Amniotic stem cell (primary cell): ENCODE measurements at regions not wholly inside any gene's neighbourhood (a gene's known extent, or its start where the extent isn't known, plus 50 kb on each side); places are given as distances from the start of the nearest gene placed in this dataset.

ENCODE experiments used
- DNase-seq: peaks from one replicate; lab custom pipeline; 2025; lab: John Stamatoyannopoulos, UW

DNA sequence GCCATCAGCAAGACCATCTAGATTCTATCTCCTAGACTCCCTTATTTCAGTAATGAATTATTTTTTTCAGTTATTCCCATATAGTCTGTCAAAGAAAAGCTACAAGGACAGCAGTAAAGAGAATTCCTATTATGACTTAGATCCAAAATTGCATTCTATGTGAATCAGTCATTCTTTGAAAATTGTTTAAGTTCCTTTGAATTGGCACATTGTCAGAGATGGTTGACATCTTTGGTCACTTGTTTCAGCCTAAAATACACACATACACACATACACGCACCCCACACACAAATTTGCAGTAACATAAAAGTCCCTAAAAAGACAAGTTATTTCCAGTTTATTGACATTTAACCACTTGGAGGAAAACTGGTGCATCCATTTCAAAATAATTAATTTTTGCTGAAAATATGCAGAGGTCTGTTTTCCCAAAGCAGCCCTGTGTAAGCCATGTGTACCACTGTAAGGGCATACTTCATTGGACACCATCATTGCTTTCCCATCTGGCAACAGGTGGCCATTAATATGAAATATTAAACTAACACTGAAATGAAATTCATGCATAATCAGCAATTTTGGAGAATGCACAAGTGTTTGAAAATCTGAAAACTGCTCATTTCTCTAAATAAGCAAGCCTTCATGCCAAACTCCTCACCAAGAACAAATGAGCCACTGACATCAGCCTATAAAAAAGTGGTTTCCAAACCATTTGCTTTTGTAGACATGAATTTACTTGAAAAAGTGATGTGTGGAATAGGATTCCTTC is 121.7 kb upstream of the COL1A2 start:
- no peak for DNase-seq

DNA sequence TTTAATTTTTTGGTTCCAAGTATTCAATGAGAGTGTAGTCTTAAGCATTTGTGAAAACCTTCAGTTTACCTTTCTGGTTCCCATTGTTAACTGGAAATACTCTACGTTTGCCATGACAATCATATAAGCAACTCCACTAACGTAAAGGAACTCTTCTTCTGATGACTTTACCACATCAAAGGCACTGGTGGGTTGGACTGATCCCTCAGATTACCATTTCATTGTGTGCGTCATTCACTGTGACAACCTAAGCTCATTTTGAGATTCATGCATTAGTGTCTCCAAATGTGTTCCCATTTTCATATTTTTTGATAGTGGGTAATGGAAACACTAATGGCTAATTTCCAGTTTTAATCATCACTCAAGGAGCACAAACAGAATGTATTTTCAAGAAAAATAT is 119.9 kb upstream of the COL1A2 start:
- no peak for DNase-seq

DNA sequence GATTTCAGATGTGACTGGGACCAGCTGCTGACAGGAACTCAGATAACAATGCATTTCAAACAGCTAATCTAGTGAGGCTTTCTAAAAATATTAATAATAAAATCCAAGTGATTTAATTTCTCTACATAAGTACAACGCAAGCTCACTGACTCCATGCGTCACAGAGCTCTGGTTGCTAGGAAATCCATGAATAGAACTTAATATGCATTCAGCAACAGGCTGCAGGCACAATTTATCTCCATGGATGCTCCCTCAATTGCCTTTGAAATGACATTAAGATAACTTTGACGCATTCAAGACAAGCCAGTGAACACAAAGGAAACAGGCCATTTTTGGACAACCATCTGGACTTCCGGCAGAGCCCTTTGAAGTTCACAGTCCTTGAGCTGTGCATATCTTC is 118.7 kb upstream of the COL1A2 start:
- DNase-seq = no peak

DNA sequence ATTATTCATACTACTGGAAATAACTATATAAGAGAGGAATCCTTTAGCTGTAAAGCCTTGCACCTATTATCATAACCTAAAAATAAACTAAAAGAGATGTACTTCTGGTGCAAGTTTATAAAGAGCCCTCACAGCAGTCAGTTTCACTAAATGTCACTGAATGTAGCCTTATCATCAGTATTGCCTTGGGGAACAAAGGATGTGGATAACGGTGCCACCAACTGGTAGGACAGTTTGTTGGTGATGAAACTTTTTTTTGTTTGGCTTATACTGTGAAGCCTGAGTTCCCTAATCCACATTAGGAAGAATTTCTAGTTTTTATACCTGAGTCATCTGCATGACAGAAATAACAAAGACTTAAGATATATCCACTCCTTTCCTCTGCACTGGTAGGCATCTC is 117.9 kb upstream of the COL1A2 start:
- DNase-seq = peak; percentile 53

DNA sequence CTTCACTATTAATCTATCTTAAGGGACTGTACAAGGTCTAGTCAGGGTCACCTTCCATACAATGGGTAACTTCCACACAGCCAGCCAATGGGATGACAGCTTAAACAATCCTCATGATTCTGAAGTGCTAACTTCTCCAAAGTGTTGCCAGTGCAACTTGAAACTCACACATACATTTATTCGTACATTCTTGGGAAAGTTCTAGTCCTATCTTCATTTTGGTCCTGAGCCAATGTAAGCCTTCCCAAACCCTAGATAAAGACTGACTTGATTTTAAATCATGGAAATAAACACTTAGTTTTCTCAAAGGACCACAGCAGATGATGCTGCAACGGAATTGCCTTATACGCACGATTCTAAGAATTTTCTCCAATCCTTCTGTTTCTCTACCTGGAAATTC is 117.5 kb upstream of the COL1A2 start:
- no peak for DNase-seq

DNA sequence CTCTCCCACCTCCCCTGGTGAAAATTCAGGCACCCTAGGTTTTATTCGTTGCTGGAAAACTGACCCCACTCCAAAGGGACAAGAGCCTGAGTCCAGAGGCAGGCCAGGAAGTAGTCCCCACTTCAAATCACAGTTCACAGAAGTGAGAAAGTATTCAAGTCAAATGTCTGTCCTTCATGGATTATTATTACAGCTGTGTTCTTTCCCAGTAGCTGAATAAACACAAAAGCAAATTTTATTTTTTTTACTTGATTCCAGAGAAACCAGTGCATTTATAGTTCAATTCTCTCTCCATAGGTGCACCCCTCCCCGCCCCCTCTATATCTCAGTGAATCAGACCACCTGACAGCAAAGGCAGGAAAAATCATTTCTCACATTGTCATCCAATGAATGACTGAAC is 113.8 kb upstream of the COL1A2 start:
- no peak for DNase-seq

DNA sequence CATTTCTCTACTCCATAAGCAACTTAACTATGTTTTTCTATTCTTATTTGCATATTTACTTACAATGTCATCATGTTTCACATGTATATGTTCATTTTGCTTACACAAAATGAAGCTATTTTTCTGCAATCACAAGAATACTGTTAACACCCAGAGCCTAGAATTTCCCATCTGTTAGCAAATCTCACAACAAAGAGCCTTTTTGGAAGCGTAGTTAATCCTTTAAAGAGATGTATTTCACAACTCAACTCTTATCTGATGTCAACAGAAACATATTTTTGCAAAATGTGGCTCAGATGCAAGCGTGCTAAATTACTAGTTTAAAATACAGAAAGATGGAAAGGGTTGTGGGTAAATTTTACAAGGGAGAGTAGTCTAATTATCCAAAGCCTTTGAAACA is 110.6 kb upstream of the COL1A2 start:
- DNase-seq = no peak

DNA sequence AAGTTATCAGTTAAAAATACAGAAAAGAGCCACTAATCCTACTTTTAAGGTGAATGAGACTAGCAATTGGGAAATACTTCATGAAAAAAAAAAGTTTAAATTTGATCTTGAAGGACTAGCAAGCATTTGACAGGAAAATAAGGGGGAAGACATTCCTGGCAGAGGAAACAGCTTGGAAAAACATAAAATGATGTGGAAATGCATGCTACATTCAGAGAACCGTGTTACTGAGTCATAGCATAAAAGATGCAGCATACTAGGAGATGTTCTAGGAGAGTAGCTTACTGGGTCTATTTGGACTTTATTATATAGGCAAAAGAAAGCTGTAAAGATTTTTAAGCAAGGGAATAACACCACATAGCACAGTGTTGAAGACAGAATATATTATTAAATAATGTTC is 108.6 kb upstream of the COL1A2 start:
- DNase-seq = no peak

DNA sequence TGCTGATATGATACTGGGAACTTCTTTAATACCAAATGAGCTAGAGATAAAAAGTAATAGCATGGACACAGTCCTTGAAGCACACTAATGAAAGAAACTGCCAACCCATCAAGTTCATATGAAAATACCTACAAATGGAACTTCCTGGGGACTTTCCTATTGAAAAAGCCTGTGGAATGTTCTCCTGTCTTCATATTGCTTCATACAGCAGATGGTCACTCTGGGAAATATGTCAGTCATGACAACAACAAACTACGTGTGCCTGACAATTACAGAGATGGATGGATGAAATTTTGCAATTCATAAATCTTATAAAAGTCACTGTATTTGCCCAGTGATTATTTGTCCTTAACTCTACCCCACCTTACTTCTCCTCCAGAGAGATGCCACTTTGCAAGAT is 106.6 kb upstream of the COL1A2 start:
- DNase-seq = no peak

DNA sequence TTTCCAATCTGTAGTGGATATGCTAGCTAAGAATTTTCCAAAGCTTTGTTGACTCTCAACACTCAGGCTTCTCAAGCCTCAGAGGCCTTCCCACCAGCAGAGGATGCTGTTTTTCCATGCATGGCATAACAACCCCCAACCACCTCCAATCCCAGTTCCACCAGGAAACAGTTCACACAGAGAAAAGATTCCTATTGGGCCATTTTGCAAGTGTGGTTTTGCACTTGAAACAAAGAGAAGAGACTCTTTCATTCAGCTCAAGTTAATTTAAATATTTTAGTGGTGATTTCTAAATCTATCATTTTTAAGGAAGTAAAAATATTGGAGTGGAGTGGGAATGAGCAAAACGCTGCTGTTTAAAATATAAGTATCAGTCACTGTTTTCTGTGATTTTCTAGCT is 105.6 kb upstream of the COL1A2 start:
- DNase-seq = peak; percentile 70

DNA sequence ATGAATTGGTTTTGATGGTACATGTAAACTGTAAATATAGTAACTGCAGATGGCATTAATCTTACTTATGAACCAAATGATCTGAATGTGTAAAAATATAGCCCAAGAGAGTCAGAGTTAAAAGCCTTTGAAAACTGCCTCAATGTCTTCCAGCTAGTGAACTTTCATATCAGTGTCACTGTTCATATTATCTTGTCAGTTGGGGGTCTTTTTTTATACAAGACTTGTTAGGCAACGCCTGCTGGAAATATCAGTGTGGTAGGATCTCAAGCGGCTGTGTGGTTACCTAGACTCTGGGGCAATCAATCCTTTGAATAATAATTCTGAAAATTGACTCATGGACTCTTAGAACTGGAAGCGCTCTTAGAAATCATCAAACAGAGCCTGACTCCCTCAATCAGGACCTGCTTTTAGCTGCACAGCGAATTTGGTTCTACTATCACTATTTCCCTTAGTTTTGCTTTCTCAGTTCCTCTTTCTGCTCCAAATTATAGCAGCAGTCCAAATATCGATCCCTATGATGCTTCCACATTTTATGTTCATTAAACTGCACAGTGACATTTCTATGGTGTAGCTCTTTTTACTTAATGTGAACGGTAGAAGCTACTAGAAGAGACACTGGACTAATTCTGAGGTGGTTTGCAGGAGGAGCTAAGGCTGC is 100.1 kb upstream of the COL1A2 start:
- no peak for DNase-seq

DNA sequence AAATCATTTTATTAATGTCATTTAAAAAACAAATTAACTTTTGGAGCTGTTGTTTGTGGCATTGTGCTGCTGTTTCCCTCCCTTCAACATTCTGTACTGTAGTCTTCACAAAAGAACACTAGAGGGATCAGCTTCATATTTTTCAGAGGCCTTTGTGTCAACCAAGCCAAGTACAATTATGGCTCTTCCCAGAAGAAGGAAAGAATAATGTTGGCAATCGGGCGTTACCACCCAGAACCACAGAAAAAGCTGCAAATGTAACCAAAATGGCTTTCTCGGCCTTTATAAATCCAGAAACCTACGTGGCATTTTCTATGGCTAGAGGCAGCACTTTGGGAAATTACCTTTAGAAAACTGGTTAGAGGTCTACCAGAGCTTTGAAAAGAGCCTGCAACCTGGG is 98.8 kb upstream of the COL1A2 start:
- DNase-seq = peak; percentile 60

DNA sequence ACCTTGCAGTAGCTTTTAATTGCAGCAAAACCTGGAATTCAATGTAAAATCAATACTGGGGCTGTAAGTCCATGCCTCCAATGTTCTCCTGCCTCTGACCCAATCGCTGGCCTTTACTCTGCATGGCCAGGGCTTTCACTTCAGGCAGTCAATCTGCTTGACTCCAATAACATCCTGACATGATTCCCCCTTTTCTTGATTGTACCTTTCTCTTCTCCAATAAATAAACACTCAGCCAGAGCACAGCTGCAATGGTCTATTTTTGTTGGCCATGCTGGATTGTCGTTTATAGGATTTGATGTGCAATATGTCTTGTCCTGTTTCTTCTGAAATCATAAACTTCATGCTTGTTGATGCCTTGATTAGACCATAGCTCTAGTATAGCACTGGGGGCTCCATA is 97.8 kb upstream of the COL1A2 start:
- no peak for DNase-seq

DNA sequence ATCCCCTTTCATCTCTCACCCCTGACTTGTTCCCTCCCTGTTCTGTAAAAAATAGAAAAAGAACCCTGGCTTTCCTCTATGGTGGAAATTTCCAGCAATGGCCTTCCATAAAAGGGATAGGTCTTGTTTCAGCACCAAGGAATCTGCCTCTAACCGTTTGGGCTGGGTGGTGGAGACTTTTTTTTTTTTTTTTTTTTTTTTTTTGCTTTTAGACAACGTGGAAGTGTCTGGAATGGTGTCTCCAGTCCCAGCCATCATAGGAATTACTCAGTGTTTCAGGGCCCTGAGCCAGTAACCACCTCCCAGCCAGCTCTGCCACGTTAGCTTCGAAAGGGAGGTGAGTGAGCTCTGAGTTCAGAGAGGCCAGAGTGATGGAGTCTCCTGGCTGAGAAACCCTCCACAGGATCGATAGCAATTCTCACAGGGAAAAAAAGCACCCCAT is 97.3 kb upstream of the COL1A2 start:
- DNase-seq = peak; percentile 90

DNA sequence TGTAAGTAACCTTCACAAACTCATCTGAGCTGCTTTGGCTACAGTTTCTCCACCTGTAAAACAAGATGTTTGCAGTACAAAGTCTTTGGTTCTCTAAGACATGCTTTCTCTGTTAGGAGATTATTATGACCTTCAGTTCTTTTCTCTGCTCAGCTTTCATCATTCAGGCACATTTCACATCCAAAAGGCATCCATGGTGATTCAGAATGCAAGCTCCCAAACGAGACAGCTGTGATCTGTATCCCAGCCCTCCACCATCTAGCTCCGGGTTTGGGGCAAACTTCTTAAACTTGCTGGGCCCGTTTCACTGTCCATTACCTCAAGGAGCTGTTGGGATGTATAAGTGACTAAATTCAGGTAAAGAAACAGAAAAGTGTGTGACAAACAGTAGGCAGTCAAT is 95.8 kb upstream of the COL1A2 start:
- DNase-seq = peak; percentile 36

DNA sequence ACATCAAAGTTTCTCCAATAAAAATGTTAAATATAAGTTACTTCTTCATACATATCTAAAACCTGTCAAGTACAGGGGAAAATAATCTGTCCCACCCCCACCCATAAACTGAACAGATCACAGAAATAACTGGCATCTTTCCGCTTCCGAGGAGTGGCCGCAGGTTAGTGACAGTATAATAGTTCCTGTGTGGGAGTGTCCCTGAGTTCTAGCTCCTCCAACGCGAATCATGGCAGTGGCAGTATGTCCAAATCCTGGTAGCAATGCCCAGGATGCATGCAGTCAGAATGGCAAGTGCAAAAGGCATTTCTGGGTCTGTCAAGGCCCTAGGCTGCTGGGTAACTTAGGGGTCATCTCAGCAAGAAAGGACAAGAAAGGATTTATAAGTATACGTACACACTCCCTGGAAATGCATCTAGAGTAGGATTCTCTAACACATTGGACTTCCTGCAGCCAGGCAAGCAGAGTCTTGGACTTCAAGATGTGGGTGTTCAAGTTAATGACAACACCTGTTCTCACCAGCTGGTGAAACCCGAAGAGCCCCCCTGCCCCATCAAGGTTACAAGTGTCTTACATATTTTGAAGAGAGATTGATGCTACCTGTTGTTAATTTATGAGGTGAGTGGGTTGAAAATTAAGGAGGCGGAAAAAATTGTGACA is 94.4 kb upstream of the COL1A2 start:
- no peak for DNase-seq

DNA sequence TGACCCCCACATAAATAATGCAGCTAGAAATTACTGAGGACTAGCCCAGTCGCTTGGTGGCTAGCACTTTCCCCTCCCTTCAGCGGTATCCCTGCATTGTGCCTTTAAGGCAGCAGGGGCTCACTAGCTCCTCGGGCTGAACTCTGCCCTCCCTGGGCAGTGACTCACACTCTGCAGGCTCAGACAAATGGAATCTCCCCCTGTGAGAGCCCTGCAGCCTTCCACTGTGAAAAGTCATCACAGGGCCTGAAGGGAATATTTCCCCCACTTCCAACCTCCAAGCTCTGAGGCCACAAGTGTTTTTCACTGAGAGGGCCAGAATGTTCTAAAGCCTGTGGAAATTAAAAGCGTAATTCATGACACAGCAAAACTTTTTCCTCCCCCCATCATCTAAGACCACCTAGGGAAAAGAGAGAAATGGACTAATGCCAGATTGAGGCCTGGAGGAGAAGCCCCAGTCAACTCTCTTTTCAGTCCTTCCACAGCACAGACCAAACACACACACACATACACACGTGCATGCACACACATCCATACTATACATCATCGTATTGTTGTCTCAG is 93.6 kb upstream of the COL1A2 start:
- peak; percentile 87 for DNase-seq

DNA sequence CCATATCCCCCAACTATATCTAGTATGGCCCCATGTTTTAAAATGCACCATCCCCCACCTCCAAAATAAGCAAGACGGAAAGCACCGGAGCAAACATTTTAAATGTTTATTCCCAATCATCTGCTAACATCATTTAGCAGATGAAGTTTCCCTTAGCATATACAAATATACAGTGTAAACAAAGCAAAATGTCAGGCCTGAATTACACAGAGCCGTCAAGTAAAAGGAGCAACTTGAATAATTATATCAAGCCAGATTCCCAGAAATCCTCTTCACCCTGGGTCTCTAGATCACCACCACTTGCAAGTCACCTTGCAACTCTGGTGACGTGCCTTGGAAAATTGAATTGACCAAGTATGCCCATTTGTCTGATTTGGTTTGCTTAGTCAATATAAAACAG is 91.6 kb upstream of the COL1A2 start:
- DNase-seq = no peak

DNA sequence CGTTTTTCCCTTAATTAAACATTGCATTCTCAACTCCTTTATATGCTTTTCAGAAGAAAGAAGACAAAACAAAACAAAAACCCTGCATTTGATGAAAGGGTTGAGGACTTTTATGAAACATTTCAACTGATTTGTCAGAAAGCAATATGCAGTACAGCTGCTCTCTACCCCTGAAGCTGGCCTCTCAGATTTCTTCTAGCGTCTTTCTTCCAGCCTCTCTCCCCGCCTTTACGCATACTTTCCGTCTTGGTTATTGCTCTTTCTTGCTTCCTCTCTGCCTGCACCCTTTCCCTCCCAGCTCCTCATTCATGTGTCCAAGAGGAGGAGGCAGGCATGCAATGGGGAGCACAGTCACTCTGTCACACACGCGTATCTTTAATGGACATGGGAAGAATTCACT is 91.0 kb upstream of the COL1A2 start:
- peak; percentile 91 for DNase-seq

DNA sequence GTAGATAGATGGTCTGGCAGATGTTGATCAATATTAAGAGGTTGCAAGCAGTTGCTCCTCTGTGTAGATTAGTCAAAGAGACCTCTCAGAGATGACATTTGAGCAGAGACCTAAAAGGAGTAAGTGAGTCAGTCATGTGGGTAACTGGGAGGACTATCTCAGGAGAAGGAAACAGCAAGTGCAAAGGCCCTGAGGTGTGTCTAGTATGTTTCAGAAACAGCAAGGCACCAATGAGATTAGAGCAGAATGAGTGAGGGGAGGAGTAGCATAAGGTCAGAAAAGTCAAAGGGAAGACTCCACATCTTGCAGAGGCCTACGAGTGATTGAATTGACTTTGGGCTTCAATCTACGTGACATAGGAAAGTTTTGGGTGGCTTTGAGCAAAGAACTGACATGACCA is 89.8 kb upstream of the COL1A2 start:
- no peak for DNase-seq

DNA sequence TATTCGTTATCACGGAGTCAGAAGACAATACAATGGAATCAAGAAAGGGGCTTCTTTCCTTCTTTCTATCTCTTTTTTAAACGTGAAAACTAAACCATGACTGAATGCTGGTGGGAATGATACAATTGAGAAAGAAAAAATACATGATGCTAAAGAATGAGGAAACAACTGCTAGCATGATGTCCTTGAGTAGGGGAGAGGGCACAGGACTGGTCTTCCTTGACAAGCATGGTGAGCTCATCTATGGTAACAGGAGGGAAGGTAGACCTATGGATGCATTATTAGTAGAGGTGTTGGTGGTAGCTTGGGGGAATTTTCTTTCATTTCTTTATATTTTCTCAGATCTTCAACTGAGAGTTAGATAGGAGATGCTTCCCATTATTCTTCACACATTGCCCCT is 88.9 kb upstream of the COL1A2 start:
- DNase-seq = no peak

DNA sequence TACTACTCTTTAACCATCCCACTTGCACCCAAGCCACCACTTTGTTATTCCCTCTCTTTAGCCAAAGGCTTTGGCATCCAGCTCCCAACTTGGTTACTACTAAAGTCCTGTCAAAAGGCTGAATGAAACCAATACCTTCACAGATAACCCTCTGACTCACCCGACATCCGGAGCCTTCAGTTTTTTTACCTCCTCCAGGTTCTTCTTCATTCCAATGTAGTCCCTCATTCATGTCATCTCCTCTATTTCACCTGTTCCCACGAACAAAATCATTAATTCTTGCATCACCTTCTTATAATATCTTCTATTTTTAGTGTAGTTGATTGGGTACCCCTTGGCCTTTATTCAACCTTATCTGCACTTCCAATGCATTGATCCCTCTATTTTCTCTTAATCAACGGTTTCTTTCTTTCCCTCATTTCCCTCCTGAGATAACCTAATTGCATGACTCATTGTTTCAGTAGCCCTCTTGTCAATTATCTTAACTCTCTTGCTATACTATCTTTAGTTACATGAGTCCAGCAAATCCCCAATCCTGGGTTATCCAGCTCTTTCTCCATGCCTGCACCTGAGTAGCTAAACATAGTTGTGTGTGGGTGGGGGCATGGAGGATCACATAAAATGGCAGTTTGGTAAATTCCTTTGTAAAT is 87.2 kb upstream of the COL1A2 start:
- DNase-seq = no peak

DNA sequence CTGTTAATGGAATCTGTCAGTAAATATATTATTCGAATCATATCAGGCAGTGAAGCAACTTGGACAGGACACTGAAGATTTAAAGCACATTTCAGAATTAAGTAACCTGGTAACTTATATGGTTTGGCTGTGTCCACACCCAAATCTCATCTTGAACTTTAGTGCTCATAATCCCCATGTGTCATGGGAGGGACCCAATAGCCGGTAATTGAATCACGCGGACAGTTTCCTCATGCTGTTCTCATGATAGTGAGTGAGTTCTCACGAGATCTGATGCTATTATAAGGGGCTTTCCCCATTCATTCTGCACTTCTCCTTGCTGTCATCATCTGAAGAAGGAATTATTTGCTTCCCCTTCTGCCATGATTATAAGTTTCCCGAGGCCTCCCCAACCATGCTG is 83.2 kb upstream of the COL1A2 start:
- no peak for DNase-seq
